Stimulated activated naive CD8-positive, alpha-beta T cell treated with anti-CD3 and anti-CD28 coated beads, Interleukin-15, Interleukin-2, amounts not matched to agents 100 ng/mL and 50 ng/mL, for 24 hours (primary cell): ENCODE measurements at regions not wholly inside any gene's neighbourhood (a gene's known extent, or its start where the extent isn't known, plus 50 kb on each side); places are given as distances from the start of the nearest gene placed in this dataset.

Experiments used
- H3K27ac Mint-ChIP-seq: one replicate; pipeline ENCODE4 v1.8.0; 2021; ENCODE audit warnings: mild to moderate bottlenecking, mixed read lengths
- H3K27me3 Mint-ChIP-seq: one replicate; pipeline ENCODE4 v1.8.0; 2021; ENCODE audit warnings: mixed read lengths
- H3K36me3 Mint-ChIP-seq: one replicate; pipeline ENCODE4 v1.8.0; 2021; ENCODE audit warnings: low read depth, mixed read lengths
- H3K4me1 Mint-ChIP-seq: one replicate; pipeline ENCODE4 v1.8.0; 2021; ENCODE audit warnings: low read depth, mixed read lengths
- H3K4me3 Mint-ChIP-seq: one replicate; pipeline ENCODE4 v1.8.0; 2021; ENCODE audit warnings: mild to moderate bottlenecking, mixed read lengths
- H3K9me3 Mint-ChIP-seq: one replicate; pipeline ENCODE4 v1.8.0; 2021; ENCODE audit warnings: mixed read lengths

DNA sequence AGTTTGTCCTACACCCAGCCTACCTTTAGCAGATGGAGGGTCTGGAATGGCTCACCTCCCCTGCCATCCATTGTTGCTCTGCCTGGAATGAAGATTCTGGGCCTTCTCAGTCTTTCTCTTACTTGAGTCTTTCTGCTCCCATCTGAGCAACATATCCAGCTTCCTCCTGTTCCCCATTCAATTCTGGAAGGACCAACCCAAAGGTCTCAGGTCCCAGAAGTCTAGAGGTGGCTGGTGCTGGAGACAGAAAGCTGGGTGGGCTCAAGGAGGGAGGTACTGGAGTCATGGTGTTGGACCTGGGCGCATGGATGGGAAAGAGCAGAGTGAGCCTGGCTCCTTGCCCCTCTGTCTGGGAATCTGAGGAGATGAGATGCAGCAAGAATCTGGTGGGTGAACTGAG is 93.5 kb upstream of the SIX3 start:
- Mint-ChIP-seq H3K36me3 (no peaks in the 10 kb centered on the region), H3K27me3 (peaks cover 46% of the 10 kb centered on the region), H3K9me3 (no peaks in the 10 kb centered on the region), H3K4me3 (no peak overlapping the region), H3K4me1 (no peaks in the 10 kb centered on the region), H3K27ac (no peak overlapping the region)

DNA sequence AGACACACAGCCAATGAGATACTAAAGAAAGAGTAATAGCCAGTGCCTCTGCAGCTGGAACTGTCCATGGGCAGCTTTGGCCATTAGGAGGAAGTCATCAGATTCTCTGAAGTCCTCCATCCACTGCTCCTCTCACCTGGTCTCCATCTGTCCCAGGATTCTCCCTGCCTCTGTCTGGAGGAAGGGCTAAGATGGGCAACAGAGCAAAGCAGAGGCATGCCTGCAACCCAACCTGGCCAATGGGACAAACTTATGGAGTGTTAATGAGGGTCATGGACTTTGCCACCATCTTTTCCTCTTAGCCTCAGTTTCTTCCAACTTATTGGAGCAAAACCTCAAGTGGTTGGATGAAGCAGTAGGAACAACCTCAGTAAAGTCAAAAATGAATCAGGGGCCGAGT is 91.5 kb upstream of the SIX3 start:
- H3K4me3 Mint-ChIP-seq, result no peak overlapping the region
- no peak overlapping the region for H3K27ac Mint-ChIP-seq

GRCh38 chr2:44851518-44851917 is 90.0 kb upstream of the SIX3 start:
- Mint-ChIP-seq H3K36me3 (no peaks in the 10 kb centered on the region), H3K4me1 (no peaks in the 10 kb centered on the region), H3K27ac (no peak overlapping the region), H3K4me3 (no peak overlapping the region), H3K27me3 (peaks cover 51% of the 10 kb centered on the region), H3K9me3 (no peaks in the 10 kb centered on the region)

More for the DNA sequence above, 91.5 kb upstream of the SIX3 start:
- Mint-ChIP-seq H3K4me1 (no peaks in the 10 kb centered on the region), H3K27me3 (peaks cover 48% of the 10 kb centered on the region), H3K9me3 (no peaks in the 10 kb centered on the region), H3K36me3 (no peaks in the 10 kb centered on the region)

DNA sequence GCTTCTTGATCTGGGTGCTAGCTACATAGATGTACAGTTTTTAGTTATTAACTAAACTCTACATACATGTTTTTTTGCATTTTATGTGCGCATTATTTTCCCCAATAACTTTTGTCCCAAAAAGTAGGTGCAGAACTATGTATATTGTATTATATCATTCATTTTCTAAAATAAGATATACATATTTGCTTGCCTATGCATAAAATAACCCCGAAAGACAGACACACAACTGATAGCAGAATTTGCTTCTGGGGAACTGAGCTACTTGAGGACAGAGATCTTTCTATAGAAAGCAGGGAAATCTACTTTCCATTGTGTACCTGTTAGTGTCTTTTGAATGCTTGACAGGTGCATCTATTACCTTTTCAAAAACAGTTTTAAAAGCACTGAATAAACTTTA is 88.9 kb upstream of the SIX3 start:
- Mint-ChIP-seq H3K27me3 (peaks cover 49% of the 10 kb centered on the region), H3K36me3 (no peaks in the 10 kb centered on the region), H3K9me3 (no peaks in the 10 kb centered on the region), H3K4me1 (no peaks in the 10 kb centered on the region), H3K27ac (no peak overlapping the region), H3K4me3 (no peak overlapping the region)

- peaks cover 54% of the 10 kb centered on the region for H3K27me3 Mint-ChIP-seq
- H3K4me3 Mint-ChIP-seq, result no peak overlapping the region
- no peaks in the 10 kb centered on the region for H3K4me1 Mint-ChIP-seq
- H3K9me3 Mint-ChIP-seq, result peaks cover 7% of the 10 kb centered on the region
- no peak overlapping the region for H3K27ac Mint-ChIP-seq
- H3K36me3 Mint-ChIP-seq, result no peaks in the 10 kb centered on the region
These were observed 82.2 kb upstream of the SIX3 start for GRCh38 chr2:44859337-44859736.

DNA sequence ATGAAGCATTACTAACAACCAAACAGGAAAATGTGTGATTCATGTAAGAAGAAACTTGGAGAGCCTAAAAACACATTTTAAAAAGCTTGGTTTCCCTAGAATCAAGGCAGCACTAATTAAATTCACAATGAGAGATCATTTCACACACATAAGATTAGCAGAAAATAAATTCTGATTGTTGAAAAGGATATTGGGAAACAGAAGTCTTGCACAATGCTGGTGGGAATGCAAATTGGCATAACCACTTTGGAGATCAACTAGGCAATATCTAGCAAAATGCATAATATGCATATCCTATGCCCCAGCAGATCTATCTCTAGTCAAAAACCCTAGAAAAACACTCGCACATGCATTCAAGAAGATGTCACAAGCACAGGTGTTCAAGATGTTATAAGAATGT is 75.3 kb upstream of the SIX3 start:
- Mint-ChIP-seq H3K36me3 (no peaks in the 10 kb centered on the region), H3K4me1 (no peaks in the 10 kb centered on the region), H3K9me3 (no peaks in the 10 kb centered on the region), H3K27me3 (peaks cover 52% of the 10 kb centered on the region), H3K4me3 (no peak overlapping the region), H3K27ac (no peak overlapping the region)

DNA sequence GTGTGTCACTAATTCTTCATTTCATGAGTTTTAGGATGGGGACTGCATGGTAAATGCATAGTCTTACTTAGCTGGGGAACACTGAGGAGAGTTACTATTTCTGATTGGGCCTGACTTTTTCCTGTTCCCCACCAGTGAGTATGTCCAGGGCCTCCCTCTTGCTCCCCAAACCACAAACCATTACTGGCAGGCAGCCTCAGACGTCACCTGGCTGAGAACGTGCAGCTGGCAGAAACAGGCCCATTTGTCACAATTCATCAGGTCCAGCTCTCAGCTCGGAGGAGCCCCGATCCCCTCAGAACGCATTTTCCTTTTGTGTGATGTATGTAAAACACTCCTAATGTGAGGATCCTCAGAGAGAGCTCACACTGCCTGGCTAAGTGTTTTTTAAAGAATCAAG is 71.7 kb upstream of the SIX3 start:
- H3K27me3 Mint-ChIP-seq, result peaks cover 50% of the 10 kb centered on the region
- peaks cover 4% of the 10 kb centered on the region for H3K9me3 Mint-ChIP-seq
- no peaks in the 10 kb centered on the region for H3K36me3 Mint-ChIP-seq
- H3K4me3 Mint-ChIP-seq, result no peak overlapping the region
- no peaks in the 10 kb centered on the region for H3K4me1 Mint-ChIP-seq
- H3K27ac Mint-ChIP-seq, result no peak overlapping the region

- H3K4me3 Mint-ChIP-seq, result no peak overlapping the region
- no peak overlapping the region for H3K27ac Mint-ChIP-seq
- peaks cover 29% of the 10 kb centered on the region for H3K27me3 Mint-ChIP-seq
- no peaks in the 10 kb centered on the region for H3K4me1 Mint-ChIP-seq
- peaks cover 15% of the 10 kb centered on the region for H3K9me3 Mint-ChIP-seq
- H3K36me3 Mint-ChIP-seq, result no peaks in the 10 kb centered on the region
These were observed 64.1 kb upstream of the SIX3 start for GRCh38 chr2:44877417-44877816.

GRCh38 chr2:44879269-44880124 is 62.0 kb upstream of the SIX3 start:
- H3K9me3 Mint-ChIP-seq, result peaks cover 13% of the 10 kb centered on the region
- H3K4me1 Mint-ChIP-seq, result no peaks in the 10 kb centered on the region
- no peak overlapping the region for H3K27ac Mint-ChIP-seq
- H3K4me3 Mint-ChIP-seq, result no peak overlapping the region
- peaks cover 16% of the 10 kb centered on the region for H3K27me3 Mint-ChIP-seq
- no peaks in the 10 kb centered on the region for H3K36me3 Mint-ChIP-seq

- peaks cover 10% of the 10 kb centered on the region for H3K9me3 Mint-ChIP-seq
- H3K27ac Mint-ChIP-seq, result no peak overlapping the region
- H3K4me3 Mint-ChIP-seq, result no peak overlapping the region
- H3K4me1 Mint-ChIP-seq, result no peaks in the 10 kb centered on the region
- peaks cover 17% of the 10 kb centered on the region for H3K27me3 Mint-ChIP-seq
- H3K36me3 Mint-ChIP-seq, result no peaks in the 10 kb centered on the region
These were observed 61.4 kb upstream of the SIX3 start for GRCh38 chr2:44880125-44880483.

- Mint-ChIP-seq H3K9me3 (no peaks in the 10 kb centered on the region), H3K36me3 (no peaks in the 10 kb centered on the region), H3K4me1 (no peaks in the 10 kb centered on the region), H3K27me3 (peaks cover 10% of the 10 kb centered on the region), H3K27ac (no peak overlapping the region), H3K4me3 (no peak overlapping the region)
These were observed 59.6 kb upstream of the SIX3 start for GRCh38 chr2:44881856-44882255.

- Mint-ChIP-seq H3K27ac (no peak overlapping the region), H3K36me3 (no peaks in the 10 kb centered on the region), H3K9me3 (no peaks in the 10 kb centered on the region), H3K4me3 (no peak overlapping the region), H3K27me3 (peaks cover 13% of the 10 kb centered on the region), H3K4me1 (no peaks in the 10 kb centered on the region)
These were observed 58.1 kb upstream of the SIX3 start for GRCh38 chr2:44883356-44883755.

DNA sequence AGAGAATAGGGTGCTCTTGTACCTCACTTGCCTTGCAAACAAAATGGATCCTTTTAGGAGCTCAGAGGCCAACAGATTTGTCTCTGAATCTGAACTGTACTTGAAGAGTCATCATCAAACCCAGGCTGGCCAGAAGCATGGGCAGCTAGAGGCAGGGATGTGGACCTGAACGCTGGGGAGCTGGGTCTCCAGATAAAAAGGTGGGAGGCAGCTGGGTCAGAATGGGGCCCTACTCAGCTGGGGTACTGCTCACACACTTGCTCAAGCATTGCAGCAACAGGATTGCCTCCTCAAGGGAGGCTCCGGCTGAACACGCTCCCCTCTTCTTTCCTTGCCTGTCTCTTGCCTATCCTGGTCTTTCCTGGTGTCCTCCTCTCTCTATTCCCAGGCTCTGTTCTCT is 57.3 kb upstream of the SIX3 start:
- Mint-ChIP-seq H3K36me3 (no peaks in the 10 kb centered on the region), H3K4me3 (no peak overlapping the region), H3K9me3 (no peaks in the 10 kb centered on the region), H3K27ac (no peak overlapping the region), H3K27me3 (peaks cover 13% of the 10 kb centered on the region), H3K4me1 (no peaks in the 10 kb centered on the region)

GRCh38 chr2:44884677-44885076 is 56.8 kb upstream of the SIX3 start:
- Mint-ChIP-seq H3K4me3 (no peak overlapping the region), H3K27me3 (peaks cover 13% of the 10 kb centered on the region), H3K9me3 (no peaks in the 10 kb centered on the region), H3K27ac (no peak overlapping the region), H3K36me3 (no peaks in the 10 kb centered on the region), H3K4me1 (no peaks in the 10 kb centered on the region)

GRCh38 chr2:44886414-44886813 is 55.1 kb upstream of the SIX3 start:
- Mint-ChIP-seq H3K27ac (no peak overlapping the region), H3K4me3 (no peak overlapping the region), H3K27me3 (peaks cover 13% of the 10 kb centered on the region), H3K4me1 (no peaks in the 10 kb centered on the region), H3K9me3 (peaks cover 6% of the 10 kb centered on the region), H3K36me3 (no peaks in the 10 kb centered on the region)

DNA sequence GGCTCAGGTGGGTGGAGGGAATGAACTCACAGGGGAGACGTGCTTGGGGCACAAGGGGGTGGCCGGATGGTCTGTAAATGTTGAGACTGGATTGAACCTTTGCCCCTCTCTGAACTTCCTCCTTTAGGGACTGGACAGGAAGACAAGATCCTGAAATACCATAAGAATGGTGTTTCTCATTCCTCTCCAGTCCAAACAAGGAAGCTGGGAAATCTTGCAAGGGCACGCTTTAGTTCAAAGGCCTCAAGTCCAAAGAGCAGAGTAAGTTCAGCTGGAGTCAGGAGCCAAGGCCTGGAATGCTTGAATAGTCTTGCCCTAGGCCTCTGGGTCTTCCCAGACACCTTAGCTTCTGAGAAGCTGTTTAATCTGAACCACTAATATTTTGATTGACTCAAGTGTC is 52.4 kb upstream of the SIX3 start:
- Mint-ChIP-seq H3K4me1 (peaks cover 3% of the 10 kb centered on the region), H3K27me3 (peaks cover 21% of the 10 kb centered on the region), H3K27ac (no peak overlapping the region), H3K36me3 (no peaks in the 10 kb centered on the region), H3K9me3 (peaks cover 21% of the 10 kb centered on the region), H3K4me3 (no peak overlapping the region)
